WTC11 (cell line): ENCODE measurements at regions not wholly inside any gene's neighbourhood (a gene's known extent, or its start where the extent isn't known, plus 50 kb on each side); places are given as distances from the start of the nearest gene placed in this dataset.

Source experiments
- CREM ChIP-seq: sonication (generic); formaldehyde crosslinking; IDR thresholded peaks from 2 replicates; pipeline ENCODE4 v1.8.1; 2022; ENCODE audit warnings: mild to moderate bottlenecking, missing genetic modification reagents, moderate library complexity
- GABPB1 ChIP-seq: sonication (generic); formaldehyde crosslinking; IDR thresholded peaks from 2 replicates; pipeline ENCODE4 v1.8.1; 2023; ENCODE audit warnings: mild to moderate bottlenecking, missing genetic modification reagents
- SP1 ChIP-seq: sonication (generic); formaldehyde crosslinking; conservative IDR thresholded peaks from 2 replicates; pipeline ENCODE4 v1.8.1; 2022; ENCODE audit warnings: missing genetic modification reagents
- TF ChIP-seq, protein P1 (sequence below): fragments of 200-600 bp; IDR thresholded peaks from 2 replicates; pipeline ENCODE4 v1.8.0; 2022; ENCODE audit warnings: antibody characterized with exemption

- TF ChIP-seq, protein P1, sequence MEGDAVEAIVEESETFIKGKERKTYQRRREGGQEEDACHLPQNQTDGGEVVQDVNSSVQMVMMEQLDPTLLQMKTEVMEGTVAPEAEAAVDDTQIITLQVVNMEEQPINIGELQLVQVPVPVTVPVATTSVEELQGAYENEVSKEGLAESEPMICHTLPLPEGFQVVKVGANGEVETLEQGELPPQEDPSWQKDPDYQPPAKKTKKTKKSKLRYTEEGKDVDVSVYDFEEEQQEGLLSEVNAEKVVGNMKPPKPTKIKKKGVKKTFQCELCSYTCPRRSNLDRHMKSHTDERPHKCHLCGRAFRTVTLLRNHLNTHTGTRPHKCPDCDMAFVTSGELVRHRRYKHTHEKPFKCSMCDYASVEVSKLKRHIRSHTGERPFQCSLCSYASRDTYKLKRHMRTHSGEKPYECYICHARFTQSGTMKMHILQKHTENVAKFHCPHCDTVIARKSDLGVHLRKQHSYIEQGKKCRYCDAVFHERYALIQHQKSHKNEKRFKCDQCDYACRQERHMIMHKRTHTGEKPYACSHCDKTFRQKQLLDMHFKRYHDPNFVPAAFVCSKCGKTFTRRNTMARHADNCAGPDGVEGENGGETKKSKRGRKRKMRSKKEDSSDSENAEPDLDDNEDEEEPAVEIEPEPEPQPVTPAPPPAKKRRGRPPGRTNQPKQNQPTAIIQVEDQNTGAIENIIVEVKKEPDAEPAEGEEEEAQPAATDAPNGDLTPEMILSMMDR: no peak
- 0 out of 2 replicates have a peak, but pooled peaks have one; percentile 26 for TF ChIP-seq SP1 (CRISPR knock-in tag)
- TF ChIP-seq GABPB1 (CRISPR knock-in tag): no peak
- TF ChIP-seq CREM (CRISPR knock-in tag): no peak
Measured at GRCh38 chr4:1578251-1578773, 105.8 kb downstream of the FAM53A start.
